Testis (tissue), 2 donors: ENCODE measurements at regions not wholly inside any gene's neighbourhood (a gene's known extent, or its start where the extent isn't known, plus 50 kb on each side); places are given as distances from the start of the nearest gene placed in this dataset.

Experiments used
- POLR2A ChIP-seq: fragments of 450-650 bp; IDR thresholded peaks from one replicate; pipeline ENCODE4 v1.6.1; 2017; ENCODE audit warnings: antibody characterized with exemption, mild to moderate bottlenecking, moderate library complexity
- TF ChIP-seq, protein P1 (sequence below), 3 experiments: fragments of 450-650 bp in 2 of 3; fragments of 200-600 bp in 1 of 3; sonication (generic) in 1 of 3; IDR thresholded peaks; one replicate each; pipeline ENCODE4 v1.5.1; 2016 to 2019; ENCODE audit warnings: antibody characterized with exemption in 3 of 3, mild to moderate bottlenecking in 2 of 3, moderate library complexity in 1 of 3

DNA sequence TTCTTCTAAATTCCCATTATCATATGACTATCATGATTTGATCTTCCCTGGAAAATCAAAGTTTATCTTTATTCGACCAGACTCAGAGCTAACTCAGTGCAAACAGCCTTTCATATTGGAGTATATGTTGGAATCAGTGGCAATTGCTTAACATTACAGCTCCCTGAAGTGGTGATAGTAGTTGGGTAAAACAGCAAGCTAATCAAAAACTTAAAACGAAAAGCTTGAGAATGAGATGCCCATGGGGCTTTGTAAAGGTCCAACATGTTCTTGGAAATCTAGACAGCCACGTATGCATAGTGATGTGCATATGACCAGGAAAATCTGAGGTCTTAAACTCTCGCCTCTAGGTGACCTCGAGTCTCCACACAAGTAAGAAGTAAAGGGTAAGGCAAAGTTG lies 437.6 kb downstream of the KIF16B start:
- TF ChIP-seq, protein P1, sequence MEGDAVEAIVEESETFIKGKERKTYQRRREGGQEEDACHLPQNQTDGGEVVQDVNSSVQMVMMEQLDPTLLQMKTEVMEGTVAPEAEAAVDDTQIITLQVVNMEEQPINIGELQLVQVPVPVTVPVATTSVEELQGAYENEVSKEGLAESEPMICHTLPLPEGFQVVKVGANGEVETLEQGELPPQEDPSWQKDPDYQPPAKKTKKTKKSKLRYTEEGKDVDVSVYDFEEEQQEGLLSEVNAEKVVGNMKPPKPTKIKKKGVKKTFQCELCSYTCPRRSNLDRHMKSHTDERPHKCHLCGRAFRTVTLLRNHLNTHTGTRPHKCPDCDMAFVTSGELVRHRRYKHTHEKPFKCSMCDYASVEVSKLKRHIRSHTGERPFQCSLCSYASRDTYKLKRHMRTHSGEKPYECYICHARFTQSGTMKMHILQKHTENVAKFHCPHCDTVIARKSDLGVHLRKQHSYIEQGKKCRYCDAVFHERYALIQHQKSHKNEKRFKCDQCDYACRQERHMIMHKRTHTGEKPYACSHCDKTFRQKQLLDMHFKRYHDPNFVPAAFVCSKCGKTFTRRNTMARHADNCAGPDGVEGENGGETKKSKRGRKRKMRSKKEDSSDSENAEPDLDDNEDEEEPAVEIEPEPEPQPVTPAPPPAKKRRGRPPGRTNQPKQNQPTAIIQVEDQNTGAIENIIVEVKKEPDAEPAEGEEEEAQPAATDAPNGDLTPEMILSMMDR (IDR thresholded peaks at IDR 0.05): no peak
- TF ChIP-seq POLR2A: no peak
